Loucy (cell line): ENCODE measurements at regions not wholly inside any gene's neighbourhood (a gene's known extent, or its start where the extent isn't known, plus 50 kb on each side); places are given as distances from the start of the nearest gene placed in this dataset.

ENCODE experiments used
- H2AFZ ChIP-seq: fragments of 200-600 bp; sonication (generic); 2 replicates; pipeline ENCODE4 v1.6.0; 2016; ENCODE audit warnings: antibody characterized with exemption, mild to moderate bottlenecking, low read length, moderate library complexity
- H3F3A ChIP-seq: fragments of 200-600 bp; 2 replicates; pipeline ENCODE4 v1.6.0; 2016; ENCODE audit warnings: antibody characterized with exemption, low read depth, mild to moderate bottlenecking
- H3K27me3 ChIP-seq: fragments of 200-600 bp; sonication (generic); 2 replicates; pipeline ENCODE4 v1.6.1; 2014; ENCODE audit warnings: low read length, mild to moderate bottlenecking; ENCODE audit not compliant: insufficient read depth, poor library complexity, severe bottlenecking
- H3K36me3 ChIP-seq: fragments of 200-600 bp; sonication (generic); 2 replicates; pipeline ENCODE4 v1.6.1; 2016; ENCODE audit warnings: low read length; ENCODE audit not compliant: insufficient read depth
- H3K4me1 ChIP-seq: fragments of 200-600 bp; sonication (generic); 2 replicates; pipeline ENCODE4 v1.5.1; 2014; ENCODE audit warnings: low read length, mild to moderate bottlenecking; ENCODE audit not compliant: insufficient read depth, poor library complexity, severe bottlenecking
- H3K4me2 ChIP-seq: fragments of 200-600 bp; sonication (generic); 2 replicates; pipeline ENCODE4 v1.6.0; 2014; ENCODE audit warnings: antibody characterized with exemption, low read length, low read depth, mild to moderate bottlenecking; ENCODE audit not compliant: poor library complexity, severe bottlenecking
- H3K4me3 ChIP-seq: fragments of 200-600 bp; sonication (generic); 2 replicates; pipeline ENCODE4 v1.5.1; 2014; ENCODE audit warnings: low read length, mild to moderate bottlenecking, mixed read lengths; ENCODE audit not compliant: poor library complexity, severe bottlenecking
- H3K79me2 ChIP-seq: fragments of 200-600 bp; sonication (generic); 2 replicates; pipeline ENCODE4 v1.6.1; 2014; ENCODE audit warnings: low read length; ENCODE audit not compliant: insufficient read depth
- H3K9ac ChIP-seq: fragments of 200-600 bp; sonication (generic); 2 replicates; pipeline ENCODE4 v1.6.0; 2014; ENCODE audit warnings: mild to moderate bottlenecking, low read depth, low read length, moderate library complexity; ENCODE audit not compliant: poor library complexity, severe bottlenecking
- H3K9me2 ChIP-seq: fragments of 200-600 bp; sonication (generic); replicated peaks from 2 replicates; pipeline ENCODE4 v1.6.1; 2016; ENCODE audit warnings: low read depth, low read length, mixed read lengths
- H3K9me3 ChIP-seq: fragments of 200-600 bp; sonication (generic); 2 replicates; pipeline ENCODE4 v1.6.1; 2014; ENCODE audit warnings: mild to moderate bottlenecking, antibody characterized with exemption, low read length, low read depth; ENCODE audit not compliant: insufficient read depth
- H4K20me1 ChIP-seq: fragments of 200-600 bp; sonication (generic); 2 replicates; pipeline ENCODE4 v1.6.0; 2014; ENCODE audit warnings: antibody characterized with exemption, low read length, mild to moderate bottlenecking; ENCODE audit not compliant: insufficient read depth, poor library complexity, severe bottlenecking
- EZH2phosphoT487 ChIP-seq: fragments of 200-600 bp; IDR thresholded peaks from 2 replicates; pipeline ENCODE4 v1.6.1; 2018; ENCODE audit warnings: antibody characterized with exemption, mild to moderate bottlenecking, moderate library complexity, borderline replicate concordance
- TF ChIP-seq, protein P1 (sequence below): fragments of 200-600 bp; sonication (generic); conservative IDR thresholded peaks from 2 replicates; pipeline ENCODE4 v1.5.1; 2014; ENCODE audit warnings: mild to moderate bottlenecking, antibody characterized with exemption, low read length

DNA sequence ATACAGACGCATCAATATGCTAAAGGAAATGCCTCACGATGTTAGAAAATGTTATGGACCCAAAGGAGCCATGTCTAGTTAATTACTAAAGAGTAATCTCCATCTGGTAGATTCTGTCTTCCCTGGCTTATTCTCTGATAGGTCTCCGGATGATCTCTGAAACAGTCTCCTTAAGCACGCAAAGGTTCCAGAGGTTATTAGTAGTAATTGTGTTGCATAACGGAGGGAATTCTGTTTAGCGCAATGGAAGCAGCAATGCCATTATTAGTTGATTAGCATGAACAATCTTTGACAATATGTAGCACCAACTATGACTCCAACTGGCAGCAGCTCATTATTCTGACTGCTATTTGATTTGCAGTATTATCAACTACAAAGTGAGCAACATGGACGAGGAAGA is 952.5 kb upstream of the SEMA6D start:
- no peaks in the 10 kb centered on the region for H3K4me1 ChIP-seq
- H3K9me3 ChIP-seq: peaks cover 8% of the 10 kb centered on the region; the same call in 1 of the 2 replicates
- H3K79me2 ChIP-seq: no peaks in the 10 kb centered on the region
- no peak overlapping the region for H3K4me2 ChIP-seq
- TF ChIP-seq EZH2phosphoT487: no peak
- TF ChIP-seq, protein P1, sequence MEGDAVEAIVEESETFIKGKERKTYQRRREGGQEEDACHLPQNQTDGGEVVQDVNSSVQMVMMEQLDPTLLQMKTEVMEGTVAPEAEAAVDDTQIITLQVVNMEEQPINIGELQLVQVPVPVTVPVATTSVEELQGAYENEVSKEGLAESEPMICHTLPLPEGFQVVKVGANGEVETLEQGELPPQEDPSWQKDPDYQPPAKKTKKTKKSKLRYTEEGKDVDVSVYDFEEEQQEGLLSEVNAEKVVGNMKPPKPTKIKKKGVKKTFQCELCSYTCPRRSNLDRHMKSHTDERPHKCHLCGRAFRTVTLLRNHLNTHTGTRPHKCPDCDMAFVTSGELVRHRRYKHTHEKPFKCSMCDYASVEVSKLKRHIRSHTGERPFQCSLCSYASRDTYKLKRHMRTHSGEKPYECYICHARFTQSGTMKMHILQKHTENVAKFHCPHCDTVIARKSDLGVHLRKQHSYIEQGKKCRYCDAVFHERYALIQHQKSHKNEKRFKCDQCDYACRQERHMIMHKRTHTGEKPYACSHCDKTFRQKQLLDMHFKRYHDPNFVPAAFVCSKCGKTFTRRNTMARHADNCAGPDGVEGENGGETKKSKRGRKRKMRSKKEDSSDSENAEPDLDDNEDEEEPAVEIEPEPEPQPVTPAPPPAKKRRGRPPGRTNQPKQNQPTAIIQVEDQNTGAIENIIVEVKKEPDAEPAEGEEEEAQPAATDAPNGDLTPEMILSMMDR: no peak
- H3F3A ChIP-seq: no peaks in the 10 kb centered on the region
- no peak overlapping the region for H3K4me3 ChIP-seq
- no peaks in the 10 kb centered on the region for H3K27me3 ChIP-seq
- no peaks in the 10 kb centered on the region for H3K36me3 ChIP-seq
- no peaks in the 10 kb centered on the region for H3K9me2 ChIP-seq
- H2AFZ ChIP-seq: no peak overlapping the region
- no peaks in the 10 kb centered on the region for H4K20me1 ChIP-seq
- H3K9ac ChIP-seq: no peak overlapping the region

DNA sequence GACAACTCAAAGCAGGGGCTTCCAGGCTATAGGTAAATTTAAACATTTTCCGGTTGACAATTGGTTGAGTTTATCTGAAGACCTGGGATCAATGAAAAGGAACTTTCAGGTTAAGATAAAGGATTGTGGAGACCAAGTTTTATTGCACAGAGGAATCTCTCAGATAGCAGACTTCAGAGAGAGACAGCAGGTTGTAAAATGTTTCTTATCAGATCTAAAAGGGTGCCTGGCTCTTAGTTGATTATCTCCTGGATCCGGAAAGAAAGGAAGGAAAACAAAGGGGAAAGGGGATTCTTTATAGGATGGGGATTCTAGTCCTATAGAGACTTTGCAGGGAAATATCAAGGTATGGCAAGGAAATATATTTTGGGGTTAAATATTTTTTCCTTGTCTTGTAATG is 951.3 kb upstream of the SEMA6D start:
- Histone ChIP-seq H2AFZ (no peak overlapping the region), H3K9me3 (peaks cover 8% of the 10 kb centered on the region; the same call in 1 of the 2 replicates), H3K4me2 (no peak overlapping the region), H3K4me3 (no peak overlapping the region), H3K9me2 (no peaks in the 10 kb centered on the region), H3K27me3 (no peaks in the 10 kb centered on the region), H3K79me2 (no peaks in the 10 kb centered on the region), H3K9ac (no peak overlapping the region), H3K4me1 (no peaks in the 10 kb centered on the region), H3K36me3 (no peaks in the 10 kb centered on the region), H4K20me1 (no peaks in the 10 kb centered on the region), H3F3A (no peaks in the 10 kb centered on the region)
- TF ChIP-seq, protein P1: no peak
- TF ChIP-seq EZH2phosphoT487: no peak

DNA sequence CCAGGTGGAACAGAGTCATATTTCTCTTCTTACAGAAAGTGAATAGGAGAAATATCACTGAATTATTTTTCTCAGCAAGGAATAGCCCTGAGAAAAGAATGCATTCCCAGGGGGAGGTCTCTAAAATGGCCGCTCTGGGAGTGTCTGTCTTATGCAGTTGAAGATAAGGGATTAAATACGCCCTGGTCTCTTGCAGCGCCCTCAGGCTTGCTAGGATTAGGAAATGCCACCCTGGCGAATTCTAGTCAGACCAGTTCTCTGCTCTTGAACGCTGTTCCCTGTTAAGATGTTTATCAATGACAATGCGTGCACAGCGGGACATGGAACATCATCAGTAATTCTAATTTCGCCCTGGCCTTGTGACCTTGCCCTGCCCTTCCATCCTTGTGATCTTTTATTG is 949.0 kb upstream of the SEMA6D start:
- peaks cover 8% of the 10 kb centered on the region; the same call in 1 of the 2 replicates for H3K9me3 ChIP-seq

More for the DNA sequence above, 949.0 kb upstream of the SEMA6D start:
- Histone ChIP-seq H3K4me1 (no peaks in the 10 kb centered on the region), H3K79me2 (no peaks in the 10 kb centered on the region), H4K20me1 (no peaks in the 10 kb centered on the region), H3K36me3 (no peaks in the 10 kb centered on the region), H3K9ac (no peak overlapping the region), H2AFZ (no peak overlapping the region), H3F3A (no peaks in the 10 kb centered on the region), H3K4me2 (no peak overlapping the region), H3K9me2 (no peaks in the 10 kb centered on the region), H3K4me3 (no peak overlapping the region), H3K27me3 (no peaks in the 10 kb centered on the region)
- TF ChIP-seq EZH2phosphoT487: no peak
- TF ChIP-seq, protein P1: no peak
